Activated T-helper 1 cell treated with anti-CD3 and anti-CD28 coated beads, Interleukin-12 subunit alpha, Interleukin-12 subunit beta, Interleukin-2, Interleukin-4 antibody, amounts not matched to agents 30 ng/mL and 10 ng/mL and 1 ng/mL, durations not matched to agents 14 hours and 24 hours and 36 hours (primary cell): ENCODE measurements at regions not wholly inside any gene's neighbourhood (a gene's known extent, or its start where the extent isn't known, plus 50 kb on each side); places are given as distances from the start of the nearest gene placed in this dataset.
"Not testable (repeated sequence)": the region's sequence is repeated elsewhere in the genome, so short reads cannot be mapped to it uniquely, and the experiment has no call there.

Experiments
- DNase-seq: peaks from one replicate; pipeline ENCODE4 v3.0.0; 2021; ENCODE audit warnings: low spot score
- H3K27ac Mint-ChIP-seq: one replicate; pipeline ENCODE4 v1.8.0; 2021; ENCODE audit warnings: mild to moderate bottlenecking, mixed read lengths
- H3K27me3 Mint-ChIP-seq: one replicate; pipeline ENCODE4 v1.8.0; 2022; ENCODE audit warnings: mild to moderate bottlenecking, moderate library complexity, mixed read lengths; ENCODE audit not compliant: insufficient read depth
- H3K36me3 Mint-ChIP-seq: one replicate; pipeline ENCODE4 v1.8.0; 2021; ENCODE audit warnings: low read depth, mixed read lengths
- H3K4me1 Mint-ChIP-seq: one replicate; pipeline ENCODE4 v1.8.0; 2021; ENCODE audit warnings: low read depth, mixed read lengths
- H3K4me3 Mint-ChIP-seq: one replicate; pipeline ENCODE4 v1.8.0; 2021; ENCODE audit warnings: mild to moderate bottlenecking, moderate library complexity, mixed read lengths
- H3K9me3 Mint-ChIP-seq: one replicate; pipeline ENCODE4 v1.8.0; 2021; ENCODE audit warnings: mixed read lengths
- intact Hi-C: fragments of 100-400 bp; cut with micrococcal nuclease; formaldehyde crosslinking; loops from one replicate; pipeline ENCODE4 v1.15.1; 2024

- intact Hi-C loops = no loop called here
- H3K9me3 Mint-ChIP-seq = no peaks in the 10 kb centered on the region
- no peaks in the 10 kb centered on the region for H3K4me1 Mint-ChIP-seq
- no peaks in the 10 kb centered on the region for H3K36me3 Mint-ChIP-seq
- no peak for DNase-seq
- H3K27me3 Mint-ChIP-seq = no peaks in the 10 kb centered on the region
- no peak overlapping the region for H3K4me3 Mint-ChIP-seq
- no peak overlapping the region for H3K27ac Mint-ChIP-seq
These were observed 318.3 kb upstream of the CA10 start for GRCh38 chr17:52476638-52477313.

GRCh38 chr17:52470553-52470952 lies 312.0 kb upstream of the CA10 start:
- no peaks in the 10 kb centered on the region for H3K27me3 Mint-ChIP-seq
- H3K4me3 Mint-ChIP-seq = no peak overlapping the region
- H3K27ac Mint-ChIP-seq = no peak overlapping the region
- peaks cover 4% of the 10 kb centered on the region for H3K9me3 Mint-ChIP-seq
- H3K4me1 Mint-ChIP-seq = no peaks in the 10 kb centered on the region
- H3K36me3 Mint-ChIP-seq = no peaks in the 10 kb centered on the region
- intact Hi-C loops = no loop called here
- no peak for DNase-seq

GRCh38 chr17:52465407-52465806 lies 306.9 kb upstream of the CA10 start:
- intact Hi-C loops = no loop called here
- Mint-ChIP-seq H3K36me3 (no peaks in the 10 kb centered on the region), H3K4me3 (no peak overlapping the region), H3K9me3 (peaks cover 9% of the 10 kb centered on the region), H3K27ac (no peak overlapping the region), H3K4me1 (no peaks in the 10 kb centered on the region), H3K27me3 (no peaks in the 10 kb centered on the region)
- no peak for DNase-seq

- H3K9me3 Mint-ChIP-seq = peaks cover 22% of the 10 kb centered on the region
- DNase-seq = no peak
These were observed 292.9 kb upstream of the CA10 start for GRCh38 chr17:52451294-52451861.

GRCh38 chr17:52442350-52442749 lies 283.8 kb upstream of the CA10 start:
- Mint-ChIP-seq H3K9me3 (peaks cover 24% of the 10 kb centered on the region), H3K27ac (no peak overlapping the region), H3K36me3 (no peaks in the 10 kb centered on the region), H3K27me3 (no peaks in the 10 kb centered on the region), H3K4me1 (no peaks in the 10 kb centered on the region), H3K4me3 (no peak overlapping the region)
- intact Hi-C loops = no loop called here
- no peak for DNase-seq

More at GRCh38 chr17:52451294-52451861, 292.9 kb upstream of the CA10 start:
- intact Hi-C loops = no loop called here
- Mint-ChIP-seq H3K27ac (no peak overlapping the region), H3K4me3 (no peak overlapping the region), H3K36me3 (no peaks in the 10 kb centered on the region), H3K27me3 (no peaks in the 10 kb centered on the region), H3K4me1 (no peaks in the 10 kb centered on the region)

- H3K4me3 Mint-ChIP-seq = no peak overlapping the region
- no peaks in the 10 kb centered on the region for H3K27me3 Mint-ChIP-seq
- no peak for DNase-seq
- intact Hi-C loops = no loop called here
- H3K27ac Mint-ChIP-seq = no peak overlapping the region
- no peaks in the 10 kb centered on the region for H3K36me3 Mint-ChIP-seq
- H3K4me1 Mint-ChIP-seq = no peaks in the 10 kb centered on the region
- H3K9me3 Mint-ChIP-seq = peaks cover 17% of the 10 kb centered on the region
These were observed 262.1 kb upstream of the CA10 start for GRCh38 chr17:52420555-52421078.

GRCh38 chr17:52419229-52419641 lies 260.7 kb upstream of the CA10 start:
- Mint-ChIP-seq H3K4me3 (no peak overlapping the region), H3K27ac (no peak overlapping the region), H3K4me1 (no peaks in the 10 kb centered on the region), H3K36me3 (no peaks in the 10 kb centered on the region), H3K9me3 (peaks cover 17% of the 10 kb centered on the region), H3K27me3 (no peaks in the 10 kb centered on the region)
- intact Hi-C loops = no loop called here
- no peak for DNase-seq

GRCh38 chr17:52410781-52411180 lies 252.3 kb upstream of the CA10 start:
- no peaks in the 10 kb centered on the region for H3K4me1 Mint-ChIP-seq
- H3K27me3 Mint-ChIP-seq = no peaks in the 10 kb centered on the region
- peaks cover 27% of the 10 kb centered on the region for H3K9me3 Mint-ChIP-seq
- no peak overlapping the region for H3K27ac Mint-ChIP-seq
- H3K4me3 Mint-ChIP-seq = no peak overlapping the region
- DNase-seq = no peak
- intact Hi-C loops = no loop called here
- H3K36me3 Mint-ChIP-seq = no peaks in the 10 kb centered on the region

- H3K27me3 Mint-ChIP-seq, H3K27ac Mint-ChIP-seq, H3K4me1 Mint-ChIP-seq, intact Hi-C loops, DNase-seq, H3K4me3 Mint-ChIP-seq, H3K36me3 Mint-ChIP-seq: not testable (repeated sequence)
- peaks cover 27% of the 10 kb centered on the region for H3K9me3 Mint-ChIP-seq
These were observed 250.7 kb upstream of the CA10 start for GRCh38 chr17:52409222-52409621.

- intact Hi-C loops = no loop called here
- Mint-ChIP-seq H3K27me3 (no peaks in the 10 kb centered on the region), H3K4me1 (no peaks in the 10 kb centered on the region), H3K27ac (no peak overlapping the region), H3K36me3 (no peaks in the 10 kb centered on the region), H3K9me3 (no peaks in the 10 kb centered on the region), H3K4me3 (no peak overlapping the region)
- DNase-seq = no peak
These were observed 236.8 kb upstream of the CA10 start for GRCh38 chr17:52395308-52395707.

- H3K36me3 Mint-ChIP-seq = no peaks in the 10 kb centered on the region
- H3K27ac Mint-ChIP-seq = no peak overlapping the region
- H3K4me3 Mint-ChIP-seq = no peak overlapping the region
- no peak for DNase-seq
- peaks cover 5% of the 10 kb centered on the region for H3K9me3 Mint-ChIP-seq
- no peaks in the 10 kb centered on the region for H3K4me1 Mint-ChIP-seq
- intact Hi-C loops = no loop called here
- H3K27me3 Mint-ChIP-seq = no peaks in the 10 kb centered on the region
These were observed 231.9 kb upstream of the CA10 start for GRCh38 chr17:52390422-52390821.

GRCh38 chr17:52389632-52390031 lies 231.1 kb upstream of the CA10 start:
- H3K9me3 Mint-ChIP-seq = peaks cover 5% of the 10 kb centered on the region
- no peaks in the 10 kb centered on the region for H3K36me3 Mint-ChIP-seq
- H3K4me1 Mint-ChIP-seq = no peaks in the 10 kb centered on the region
- H3K27ac Mint-ChIP-seq = no peak overlapping the region
- H3K4me3 Mint-ChIP-seq = no peak overlapping the region
- no peaks in the 10 kb centered on the region for H3K27me3 Mint-ChIP-seq
- intact Hi-C loops = no loop called here
- DNase-seq = no peak

- no peaks in the 10 kb centered on the region for H3K4me1 Mint-ChIP-seq
- H3K36me3 Mint-ChIP-seq = no peaks in the 10 kb centered on the region
- intact Hi-C loops = no loop called here
- DNase-seq = no peak
- H3K9me3 Mint-ChIP-seq = peaks cover 5% of the 10 kb centered on the region
- H3K27ac Mint-ChIP-seq = no peak overlapping the region
- no peaks in the 10 kb centered on the region for H3K27me3 Mint-ChIP-seq
- H3K4me3 Mint-ChIP-seq = no peak overlapping the region
These were observed 230.4 kb upstream of the CA10 start for GRCh38 chr17:52388941-52389340.
